ENCODE measurements at regions not wholly inside any gene's neighbourhood (a gene's known extent, or its start where the extent isn't known, plus 50 kb on each side); places are given as distances from the start of the nearest gene placed in this dataset.

DNA sequence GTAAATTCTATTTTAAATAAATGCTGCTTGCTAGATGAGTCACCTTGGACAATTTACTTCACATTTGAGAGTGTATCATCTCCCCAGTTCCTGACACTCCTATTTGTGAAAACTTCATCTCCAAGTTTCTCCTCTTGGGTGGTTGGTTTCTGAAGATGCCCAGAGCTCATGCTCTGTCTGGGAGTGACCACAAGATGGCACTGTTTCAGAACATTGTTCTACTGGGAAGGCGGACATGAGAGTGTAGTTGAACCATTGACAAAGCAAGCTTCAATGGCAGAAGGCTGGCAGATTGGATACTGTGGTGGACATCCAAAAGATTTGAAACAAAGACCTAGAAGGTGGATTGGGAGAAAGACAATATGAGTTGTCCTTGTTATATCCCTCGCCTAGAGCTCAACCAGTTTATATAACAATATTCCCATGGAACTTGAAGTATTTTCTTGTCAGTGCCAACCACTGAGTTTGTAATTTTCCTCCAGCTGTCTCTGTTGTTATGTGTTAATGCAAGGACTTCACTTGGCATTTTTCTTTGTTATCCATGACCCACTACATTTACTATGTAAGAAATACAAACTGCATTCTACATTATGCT lies 234.3 kb upstream of the ANKH start:
- peak; percentile 88 for TF ChIP-seq CTCF (IDR thresholded peaks at IDR 0.05)

- TF ChIP-seq CTCF (IDR thresholded peaks at IDR 0.05) = no peak
Observed at GRCh38 chr5:15103864-15104263, 232.3 kb upstream of the ANKH start.

DNA sequence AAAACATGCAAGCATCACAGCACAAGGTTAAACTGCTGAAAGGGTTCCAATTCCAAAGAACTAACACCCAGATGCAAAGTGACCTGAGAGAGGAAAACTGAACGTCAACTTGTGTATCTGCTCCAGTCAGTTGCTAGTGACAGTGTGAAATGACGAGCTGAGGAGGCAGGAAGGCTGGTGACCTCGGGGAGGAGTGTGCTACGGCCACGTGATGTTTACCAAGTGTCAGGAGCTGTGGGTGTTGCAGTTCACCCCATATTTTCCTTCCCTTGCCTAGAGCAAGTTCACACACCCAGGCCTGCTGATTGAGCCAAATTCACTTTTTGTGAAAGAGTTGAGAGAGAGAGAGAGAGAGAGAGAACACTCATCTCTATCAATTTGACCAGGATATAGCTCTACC lies 231.6 kb upstream of the ANKH start:
- TF ChIP-seq CTCF (IDR thresholded peaks at IDR 0.05) = no peak

DNA sequence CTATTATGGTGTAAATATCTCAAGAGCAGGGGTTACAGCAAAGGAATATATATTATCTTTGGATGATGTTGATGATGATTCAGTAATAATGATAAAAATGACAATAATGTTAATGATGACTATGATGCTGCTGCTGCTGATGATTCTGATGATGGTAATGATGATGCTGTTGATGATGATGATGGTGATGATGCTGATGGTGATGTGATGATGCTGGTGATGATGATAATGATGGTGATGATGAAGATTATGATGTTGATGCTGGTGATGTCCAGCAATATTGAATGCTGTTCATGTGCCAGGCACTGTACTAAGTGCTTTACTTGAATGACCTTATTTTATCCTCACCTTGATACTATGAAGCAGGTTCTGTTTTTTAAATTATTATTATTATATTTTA lies 226.0 kb upstream of the ANKH start:
- no peak for TF ChIP-seq CTCF (IDR thresholded peaks at IDR 0.05)

GRCh38 chr5:15092801-15093200 lies 221.2 kb upstream of the ANKH start:
- no peak for TF ChIP-seq CTCF (IDR thresholded peaks at IDR 0.05)

DNA sequence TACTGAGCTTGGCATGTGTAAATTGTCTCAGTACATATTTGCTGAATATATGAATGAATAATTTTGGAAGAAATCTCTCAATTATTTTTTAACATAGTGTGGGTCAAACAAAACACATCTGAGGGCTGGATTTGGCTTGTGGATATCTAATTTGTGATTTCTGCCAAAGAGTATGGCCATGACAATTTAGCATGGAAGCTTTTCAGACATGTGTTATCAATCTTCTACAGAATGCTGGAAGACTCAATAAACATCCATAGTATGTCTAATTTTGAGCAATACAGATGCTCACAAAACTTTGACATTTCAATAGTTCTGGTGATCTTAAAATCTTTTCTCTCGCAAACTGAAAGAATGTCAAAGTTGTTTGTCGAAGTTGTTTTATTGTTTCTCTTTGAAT lies 214.1 kb upstream of the ANKH start:
- TF ChIP-seq CTCF (IDR thresholded peaks at IDR 0.05) = no peak

DNA sequence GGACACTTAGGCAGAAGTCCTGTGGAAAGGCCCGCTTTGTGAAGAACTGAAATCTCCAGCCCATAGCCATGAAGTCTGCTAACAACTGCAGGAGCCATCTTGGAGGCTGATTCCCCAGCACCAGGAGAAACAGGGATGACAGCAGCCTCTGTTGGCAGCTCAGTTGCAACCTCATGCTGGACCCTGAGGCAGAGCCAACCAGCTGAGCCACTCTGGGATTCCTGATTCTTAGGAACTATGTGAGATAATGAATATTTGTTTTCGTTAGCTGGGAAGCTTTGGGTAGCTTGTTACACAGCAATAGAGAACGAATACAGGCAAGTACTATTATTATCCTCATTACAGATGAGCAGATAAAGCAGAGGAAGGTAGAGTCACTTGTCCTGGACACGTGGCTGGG lies 210.5 kb upstream of the ANKH start:
- no peak for TF ChIP-seq CTCF (IDR thresholded peaks at IDR 0.05)

DNA sequence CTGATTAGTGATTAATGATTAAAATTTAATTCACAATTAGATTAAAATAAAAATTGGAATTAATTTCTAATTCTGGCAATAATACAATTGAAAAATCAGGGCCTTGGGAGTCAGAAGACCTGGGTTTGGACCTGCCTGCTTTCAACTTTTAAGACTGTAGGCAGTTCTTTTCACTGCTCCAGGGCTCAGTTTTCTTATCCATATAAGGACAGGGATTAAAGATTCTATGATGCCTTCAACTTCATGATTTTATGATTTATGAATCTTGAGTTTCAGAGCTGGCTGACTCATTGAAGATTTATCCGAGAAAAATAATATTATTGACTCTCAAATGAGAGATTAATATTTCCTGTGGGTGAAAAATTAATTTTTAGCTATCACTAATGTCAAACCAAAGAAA lies 208.6 kb upstream of the ANKH start:
- TF ChIP-seq CTCF (IDR thresholded peaks at IDR 0.05) = no peak

Data from LNCAP (cell line).